Heart right ventricle (tissue), 16 donors: ENCODE measurements at regions not wholly inside any gene's neighbourhood (a gene's known extent, or its start where the extent isn't known, plus 50 kb on each side); places are given as distances from the start of the nearest gene placed in this dataset.
"Not testable (repeated sequence)": the region's sequence is repeated elsewhere in the genome, so short reads cannot be mapped to it uniquely, and the experiment has no call there.

ENCODE experiments used
- ATAC-seq, 8 donors: fragments of 200-7000 bp; cut with Tn5 transposase; one replicate each; pipeline ENCODE4 v1.9.1; 2020; ENCODE audit warnings: mild to moderate bottlenecking in 8 of 8, moderate library complexity in 8 of 8, moderate number of reproducible peaks in 1 of 8
- DNase-seq, 2 donors: peaks; one replicate each; pipeline ENCODE4 v3.0.0-alpha.2; 2020
- H3K27ac ChIP-seq, 10 donors: fragments of 200-600 bp; sonication (generic) in 2 of 10; one replicate each; pipeline versions ENCODE4 v1.5.0 to v1.8.0; 2020 to 2022; ENCODE audit warnings: mild to moderate bottlenecking in 3 of 10
- H3K27me3 ChIP-seq, 7 donors: fragments of 200-600 bp; one replicate each; pipeline ENCODE4 v1.8.0; 2021 to 2022; ENCODE audit warnings: mild to moderate bottlenecking in 2 of 7
- H3K36me3 ChIP-seq, 9 donors: fragments of 200-600 bp; sonication (generic) in 1 of 9; one replicate each; pipeline versions ENCODE4 v1.5.0 to v1.8.0; 2020 to 2022; ENCODE audit warnings: mild to moderate bottlenecking in 2 of 9
- H3K4me1 ChIP-seq, 9 donors: fragments of 200-600 bp; sonication (generic) in 1 of 9; one replicate each; pipeline versions ENCODE4 v1.5.0 to v1.8.0; 2020 to 2022; ENCODE audit warnings: mild to moderate bottlenecking in 4 of 9
- H3K4me3 ChIP-seq, 10 donors: fragments of 200-600 bp; sonication (generic) in 2 of 10; one replicate each; pipeline versions ENCODE4 v1.5.0 to v1.8.0; 2020 to 2022; ENCODE audit warnings: mild to moderate bottlenecking in 7 of 10, moderate library complexity in 2 of 10
- H3K9me3 ChIP-seq, 11 donors: fragments of 200-600 bp in 10 of 11; sonication (generic) in 2 of 11; one replicate each; pipeline versions ENCODE4 v1.5.0 to v1.8.0; 2013 to 2022; ENCODE audit warnings: mild to moderate bottlenecking in 2 of 11, control low read depth in 1 of 11, moderate library complexity in 1 of 11
- CTCF ChIP-seq, 9 donors: fragments of 200-600 bp; sonication (generic) in 2 of 9; IDR thresholded peaks; one replicate each; pipeline versions ENCODE4 v1.5.0 to v1.8.0; 2021 to 2022; ENCODE audit warnings: antibody characterized with exemption in 9 of 9, mild to moderate bottlenecking in 5 of 9, moderate library complexity in 1 of 9
- WGBS, 2 donors: extraction: QIAGEN DNeasy Blood & Tissue Kit; methylation state at CpG; one replicate each; pipeline ENCODE4 v1.1.7; 2013; ENCODE audit warnings: inconsistent platforms in 1 of 2; 5-methylcytosine and 5-hydroxymethylcytosine counted together
- intact Hi-C, 10 donors: fragments of 100-400 bp; cut with DNase I; formaldehyde crosslinking; loops; one replicate each; pipeline versions ENCODE4 v1.11.1 to v1.14.2; 2022
- donor health status: Arrhythmogenic right ventricular cardiomyopathy.
- donor health status: ischemic (EF 13 %, LVEDD 7.1; RV severe dilation, severe dysfunction).
- donor health status: healthy with polysubstance abuse.
- donor health status: DM: no; HTN: yes; CAD: no.
- donor health status: DM: no; HTN: no; CAD: no.
- donor health status: ischemic (EF 25% LVEDD 6.9; RV normal size, moderate dysfunction).
- donor health status: ischemic (EF 25% LVEDD 5.7; RV mildly dilated, moderate dysfunction).
- donor health status: healthy.
- donor health status: DM: yes; HTN: yes; CAD: no.
- donor health status: Ischemic cardiomyopathy.
- donor health status: ischemic (EF 35%, LVEDD 5.7; RV mildly dilated, moderate dysfunction).
- donor health status: nonischemic (EF 11% LVEDD 7.7; RV severe dilation, severe dysfunction).
- donor health status: DM: yes; HTN: yes; CAD: no.
- donor health status: PGD.
- donor health status: ischemic (EF 29% LVEDD 5.4; RV normal size, mild dysfunction).
- donor health status: nonischemic (EF 23%, LVEDD 6.1; RV moderate dilation, normal function).

- no peak overlapping the region for H3K4me3 ChIP-seq
- TF ChIP-seq CTCF (IDR thresholded peaks at IDR 0.05): no peak
- H3K9me3 ChIP-seq: peaks cover 0 to 4% (median 0%) of the 10 kb centered on the region in 11 donors
- DNase-seq (no peak), ATAC-seq (no peak)
- no peaks in the 10 kb centered on the region for H3K36me3 ChIP-seq
- intact Hi-C loops: no loop called here
- no peak overlapping the region for H3K27ac ChIP-seq
- WGBS, 2 donors: 82 to 89% methylated on average over 3 of the region's 3 CpGs
- no peaks in the 10 kb centered on the region for H3K27me3 ChIP-seq
- H3K4me1 ChIP-seq: no peaks in the 10 kb centered on the region
Measured at GRCh38 chr14:71432334-71433110, 499.7 kb upstream of the RGS6 start.

- no peak for ATAC-seq
- no peaks in the 10 kb centered on the region for H3K27me3 ChIP-seq
- H3K4me3 ChIP-seq: no peak overlapping the region
- intact Hi-C loops: no loop called here
- no peak for DNase-seq
- TF ChIP-seq CTCF (IDR thresholded peaks at IDR 0.05): no peak
- peaks cover 0 to 2% (median 0%) of the 10 kb centered on the region in 9 donors for H3K4me1 ChIP-seq
- H3K27ac ChIP-seq: no peak overlapping the region
- 94 to 95% methylated on average over 8 of the region's 8 CpGs for WGBS, 2 donors
- H3K9me3 ChIP-seq: peaks cover 0 to 4% (median 0%) of the 10 kb centered on the region in 11 donors
- no peaks in the 10 kb centered on the region for H3K36me3 ChIP-seq
Measured at GRCh38 chr14:71433303-71433702, 498.9 kb upstream of the RGS6 start.

GRCh38 chr14:71435641-71436040 lies 496.6 kb upstream of the RGS6 start:
- 97 to 99% methylated on average over 2 of the region's 2 CpGs for WGBS, 2 donors
- H3K27ac ChIP-seq, ATAC-seq, DNase-seq, H3K27me3 ChIP-seq, H3K9me3 ChIP-seq, H3K4me3 ChIP-seq, intact Hi-C loops, H3K36me3 ChIP-seq: not testable (repeated sequence)
- H3K4me1 ChIP-seq: peaks cover 0 to 20% (median 0%) of the 10 kb centered on the region in 9 donors

- WGBS, 2 donors: 95 to 97% methylated on average over 4 of the region's 4 CpGs
- no peak for ATAC-seq
- no peaks in the 10 kb centered on the region for H3K36me3 ChIP-seq
- H3K4me3 ChIP-seq: no peak overlapping the region
- H3K4me1 ChIP-seq: peaks cover 0 to 28% (median 4%) of the 10 kb centered on the region in 9 donors
- intact Hi-C loops: no loop called here
- peaks cover 0 to 4% (median 0%) of the 10 kb centered on the region in 11 donors for H3K9me3 ChIP-seq
- DNase-seq: no peak
- no peaks in the 10 kb centered on the region for H3K27me3 ChIP-seq
- no peak overlapping the region for H3K27ac ChIP-seq
- no peak for TF ChIP-seq CTCF (IDR thresholded peaks at IDR 0.05)
Measured at GRCh38 chr14:71437870-71438269, 494.4 kb upstream of the RGS6 start.

GRCh38 chr14:71438684-71439083 lies 493.5 kb upstream of the RGS6 start:
- Histone ChIP-seq H3K4me3 (no peak overlapping the region), H3K27me3 (no peaks in the 10 kb centered on the region), H3K27ac (no peak overlapping the region), H3K9me3 (peaks cover 0 to 4% (median 0%) of the 10 kb centered on the region in 11 donors), H3K4me1 (peaks cover 0 to 28% (median 4%) of the 10 kb centered on the region in 9 donors), H3K36me3 (no peaks in the 10 kb centered on the region)
- DNase-seq (no peak), ATAC-seq (no peak)
- intact Hi-C loops: no loop called here
- 30 to 32% methylated on average over 2 of the region's 2 CpGs for WGBS, 2 donors
- no peak for TF ChIP-seq CTCF (IDR thresholded peaks at IDR 0.05)
